ENCODE measurements at regions not wholly inside any gene's neighbourhood (a gene's known extent, or its start where the extent isn't known, plus 50 kb on each side); places are given as distances from the start of the nearest gene placed in this dataset.

- no peak for TF ChIP-seq ZFX (IDR thresholded peaks at IDR 0.05; ENCODE audit: borderline replicate concordance)
- TF ChIP-seq, protein P1, sequence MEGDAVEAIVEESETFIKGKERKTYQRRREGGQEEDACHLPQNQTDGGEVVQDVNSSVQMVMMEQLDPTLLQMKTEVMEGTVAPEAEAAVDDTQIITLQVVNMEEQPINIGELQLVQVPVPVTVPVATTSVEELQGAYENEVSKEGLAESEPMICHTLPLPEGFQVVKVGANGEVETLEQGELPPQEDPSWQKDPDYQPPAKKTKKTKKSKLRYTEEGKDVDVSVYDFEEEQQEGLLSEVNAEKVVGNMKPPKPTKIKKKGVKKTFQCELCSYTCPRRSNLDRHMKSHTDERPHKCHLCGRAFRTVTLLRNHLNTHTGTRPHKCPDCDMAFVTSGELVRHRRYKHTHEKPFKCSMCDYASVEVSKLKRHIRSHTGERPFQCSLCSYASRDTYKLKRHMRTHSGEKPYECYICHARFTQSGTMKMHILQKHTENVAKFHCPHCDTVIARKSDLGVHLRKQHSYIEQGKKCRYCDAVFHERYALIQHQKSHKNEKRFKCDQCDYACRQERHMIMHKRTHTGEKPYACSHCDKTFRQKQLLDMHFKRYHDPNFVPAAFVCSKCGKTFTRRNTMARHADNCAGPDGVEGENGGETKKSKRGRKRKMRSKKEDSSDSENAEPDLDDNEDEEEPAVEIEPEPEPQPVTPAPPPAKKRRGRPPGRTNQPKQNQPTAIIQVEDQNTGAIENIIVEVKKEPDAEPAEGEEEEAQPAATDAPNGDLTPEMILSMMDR (IDR thresholded peaks at IDR 0.05) = no peak
These were observed 524.7 kb downstream of the SPRY1 start for GRCh38 chr4:123921339-123921738.

All from 22Rv1 (cell line).